ENCODE measurements at regions not wholly inside any gene's neighbourhood (a gene's known extent, or its start where the extent isn't known, plus 50 kb on each side); places are given as distances from the start of the nearest gene placed in this dataset.

DNA sequence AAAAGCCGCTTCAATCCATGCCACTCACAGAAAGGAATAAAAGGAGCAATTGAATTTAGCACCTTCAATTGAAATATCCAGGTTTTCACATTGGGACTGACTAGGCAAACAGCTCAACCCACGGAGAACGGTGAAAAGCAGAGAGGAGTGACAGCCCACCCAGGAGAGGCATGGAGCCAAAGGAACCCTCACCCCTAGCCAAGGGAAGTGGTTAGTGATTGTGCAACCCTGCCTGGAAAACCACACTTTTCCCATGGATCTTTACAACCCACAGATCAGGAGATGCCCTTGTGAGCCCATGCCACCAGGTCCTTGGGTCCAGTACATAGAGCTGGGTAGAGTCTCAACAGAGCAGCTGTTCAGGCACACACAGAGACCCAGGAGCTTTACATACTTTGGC is 911.8 kb downstream of the EPHA7 start:
- peaks cover 1 to 17% (median 11%) of the 10 kb centered on the region in 7 donors for H3K9me3 Mint-ChIP-seq
- peaks cover 16 to 30% of the 10 kb centered on the region in 2 donors for H3K9me3 ChIP-seq (replicated peaks in 1 of 2; ENCODE audit: control insufficient read depth in 1 of 2, insufficient read depth in 1 of 2, low read length in 2 of 2)
- H3K27me3 ChIP-seq (ENCODE audit: control insufficient read depth in 2 of 2, insufficient read depth in 2 of 2, low read length in 2 of 2) = no peaks in the 10 kb centered on the region
- H3K79me2 ChIP-seq (ENCODE audit: insufficient read depth, low read length) = no peaks in the 10 kb centered on the region
- H3K4me3 ChIP-seq (replicated peaks in 1 of 3; ENCODE audit: low read depth in 2 of 3, low read length in 3 of 3) = no peak overlapping the region
- H3K4me1 ChIP-seq (ENCODE audit: control insufficient read depth in 1 of 2, insufficient read depth in 2 of 2, low read length in 2 of 2) = no peaks in the 10 kb centered on the region
- H3K9ac ChIP-seq (ENCODE audit: insufficient read depth, low read length, poor library complexity, severe bottlenecking) = no peak overlapping the region
- no peaks in the 10 kb centered on the region for H3K36me3 Mint-ChIP-seq
- DNase-seq = no peak
- no peak overlapping the region for H3K4me3 Mint-ChIP-seq
- H4K20me1 ChIP-seq (ENCODE audit: insufficient read depth, low read length) = no peaks in the 10 kb centered on the region
- H3K27ac Mint-ChIP-seq = no peak overlapping the region
- intact Hi-C loops (cut with micrococcal nuclease) = no loop called here
- no CpG with 5 or more reads among the region's 3 CpGs for WGBS (ENCODE audit: insufficient coverage)
- no peak overlapping the region for H3K4me2 ChIP-seq (replicated peaks; ENCODE audit: extremely low read depth, low read length, poor library complexity, severe bottlenecking)
- H3K36me3 ChIP-seq (replicated peaks in 1 of 2; ENCODE audit: control insufficient read depth in 1 of 2, insufficient read depth in 2 of 2, low read length in 2 of 2) = no peaks in the 10 kb centered on the region
- TF ChIP-seq, protein P1, sequence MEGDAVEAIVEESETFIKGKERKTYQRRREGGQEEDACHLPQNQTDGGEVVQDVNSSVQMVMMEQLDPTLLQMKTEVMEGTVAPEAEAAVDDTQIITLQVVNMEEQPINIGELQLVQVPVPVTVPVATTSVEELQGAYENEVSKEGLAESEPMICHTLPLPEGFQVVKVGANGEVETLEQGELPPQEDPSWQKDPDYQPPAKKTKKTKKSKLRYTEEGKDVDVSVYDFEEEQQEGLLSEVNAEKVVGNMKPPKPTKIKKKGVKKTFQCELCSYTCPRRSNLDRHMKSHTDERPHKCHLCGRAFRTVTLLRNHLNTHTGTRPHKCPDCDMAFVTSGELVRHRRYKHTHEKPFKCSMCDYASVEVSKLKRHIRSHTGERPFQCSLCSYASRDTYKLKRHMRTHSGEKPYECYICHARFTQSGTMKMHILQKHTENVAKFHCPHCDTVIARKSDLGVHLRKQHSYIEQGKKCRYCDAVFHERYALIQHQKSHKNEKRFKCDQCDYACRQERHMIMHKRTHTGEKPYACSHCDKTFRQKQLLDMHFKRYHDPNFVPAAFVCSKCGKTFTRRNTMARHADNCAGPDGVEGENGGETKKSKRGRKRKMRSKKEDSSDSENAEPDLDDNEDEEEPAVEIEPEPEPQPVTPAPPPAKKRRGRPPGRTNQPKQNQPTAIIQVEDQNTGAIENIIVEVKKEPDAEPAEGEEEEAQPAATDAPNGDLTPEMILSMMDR (IDR thresholded peaks at IDR 0.05) = no peak
- no peaks in the 10 kb centered on the region for H3K4me1 Mint-ChIP-seq
- no peak overlapping the region for H2AFZ ChIP-seq (ENCODE audit: insufficient read depth, low read depth, low read length, poor library complexity, severe bottlenecking)
- H3K27ac ChIP-seq (ENCODE audit: low read depth in 1 of 2, low read length in 2 of 2) = no peak overlapping the region
- H3K27me3 Mint-ChIP-seq (ENCODE audit: low read depth in 3 of 3) = no peaks in the 10 kb centered on the region

DNA sequence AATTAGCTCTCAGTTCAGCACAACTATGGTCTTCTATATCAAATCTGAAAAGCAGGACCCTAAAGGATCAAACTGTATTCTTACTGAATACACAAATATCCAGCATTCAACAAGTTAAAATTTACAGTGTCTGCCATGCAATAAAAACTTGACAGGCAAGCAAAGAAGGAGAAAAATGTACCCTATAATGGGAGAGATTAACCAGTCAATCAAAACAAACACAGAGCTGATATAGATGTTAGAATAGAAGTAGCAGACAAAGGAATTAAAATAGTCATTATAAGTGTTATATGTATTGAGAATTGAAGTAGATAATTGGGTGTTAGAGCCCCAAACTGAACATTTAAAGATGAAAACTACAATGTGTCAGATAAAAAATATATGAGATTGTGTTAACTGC is 914.9 kb downstream of the EPHA7 start:
- intact Hi-C loops (cut with micrococcal nuclease) = no loop called here
- no peaks in the 10 kb centered on the region for H3K36me3 ChIP-seq (replicated peaks in 1 of 2; ENCODE audit: control insufficient read depth in 1 of 2, insufficient read depth in 2 of 2, low read length in 2 of 2)
- H3K9me3 ChIP-seq (replicated peaks in 1 of 2; ENCODE audit: control insufficient read depth in 1 of 2, insufficient read depth in 1 of 2, low read length in 2 of 2) = peaks cover 8 to 20% of the 10 kb centered on the region in 2 donors
- no peak overlapping the region for H3K27ac ChIP-seq (ENCODE audit: low read depth in 1 of 2, low read length in 2 of 2)
- H3K79me2 ChIP-seq (ENCODE audit: insufficient read depth, low read length) = no peaks in the 10 kb centered on the region
- H3K4me1 Mint-ChIP-seq = no peaks in the 10 kb centered on the region
- no peak overlapping the region for H3K4me3 ChIP-seq (replicated peaks in 1 of 3; ENCODE audit: low read depth in 2 of 3, low read length in 3 of 3)
- no peak overlapping the region for H3K4me2 ChIP-seq (replicated peaks; ENCODE audit: extremely low read depth, low read length, poor library complexity, severe bottlenecking)
- peaks cover 0 to 8% (median 7%) of the 10 kb centered on the region in 7 donors for H3K9me3 Mint-ChIP-seq
- H3K4me3 Mint-ChIP-seq = no peak overlapping the region
- no peaks in the 10 kb centered on the region for H3K4me1 ChIP-seq (ENCODE audit: control insufficient read depth in 1 of 2, insufficient read depth in 2 of 2, low read length in 2 of 2)
- DNase-seq = no peak
- no peaks in the 10 kb centered on the region for H3K27me3 ChIP-seq (ENCODE audit: control insufficient read depth in 2 of 2, insufficient read depth in 2 of 2, low read length in 2 of 2)
- no peaks in the 10 kb centered on the region for H3K27me3 Mint-ChIP-seq (ENCODE audit: low read depth in 3 of 3)
- no peaks in the 10 kb centered on the region for H3K36me3 Mint-ChIP-seq
- TF ChIP-seq, protein P1 (IDR thresholded peaks at IDR 0.05) = no peak
- no peak overlapping the region for H2AFZ ChIP-seq (ENCODE audit: insufficient read depth, low read depth, low read length, poor library complexity, severe bottlenecking)
- no peak overlapping the region for H3K27ac Mint-ChIP-seq
- no peak overlapping the region for H3K9ac ChIP-seq (ENCODE audit: insufficient read depth, low read length, poor library complexity, severe bottlenecking)
- no peaks in the 10 kb centered on the region for H4K20me1 ChIP-seq (ENCODE audit: insufficient read depth, low read length)
